Ishikawa (cell line): ENCODE measurements at regions not wholly inside any gene's neighbourhood (a gene's known extent, or its start where the extent isn't known, plus 50 kb on each side); places are given as distances from the start of the nearest gene placed in this dataset.

ENCODE experiments used
- CEBPB ChIP-seq: IDR thresholded peaks from 2 replicates; pipeline ENCODE4 v1.6.1; 2012
- FOXM1 ChIP-seq: IDR thresholded peaks from 2 replicates; pipeline ENCODE4 v1.6.1; 2012; ENCODE audit warnings: low read depth, borderline replicate concordance
- RAD21 ChIP-seq: IDR thresholded peaks from 2 replicates; pipeline ENCODE4 v1.6.1; 2012; ENCODE audit warnings: low read depth
- TF ChIP-seq, protein P1 (sequence below): IDR thresholded peaks from 2 replicates; pipeline ENCODE4 v1.6.1; 2012

DNA sequence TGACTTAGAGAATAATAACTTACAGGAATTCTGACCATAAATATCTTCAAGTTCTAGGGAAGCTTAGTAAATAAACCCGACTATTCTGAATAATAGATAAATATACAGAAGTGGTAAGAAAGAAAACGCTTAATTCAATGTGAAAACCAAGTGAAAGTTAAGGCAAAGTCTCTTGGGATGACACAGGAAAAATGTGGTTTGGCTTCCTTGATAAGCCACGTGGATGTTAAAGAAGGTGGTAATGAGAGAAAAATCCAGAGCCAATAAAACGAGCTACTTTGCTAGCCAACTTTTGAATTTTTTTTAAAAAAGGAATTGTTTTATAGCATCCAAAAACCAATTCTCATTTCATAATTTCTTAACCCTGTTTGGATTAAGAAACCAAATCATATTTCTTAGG is 166.2 kb upstream of the VRK2 start:
- TF ChIP-seq, protein P1, sequence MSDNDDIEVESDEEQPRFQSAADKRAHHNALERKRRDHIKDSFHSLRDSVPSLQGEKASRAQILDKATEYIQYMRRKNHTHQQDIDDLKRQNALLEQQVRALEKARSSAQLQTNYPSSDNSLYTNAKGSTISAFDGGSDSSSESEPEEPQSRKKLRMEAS, result no peak
- no peak for TF ChIP-seq FOXM1
- TF ChIP-seq CEBPB, result no peak
- TF ChIP-seq RAD21, result no peak
